ENCODE measurements at regions not wholly inside any gene's neighbourhood (a gene's known extent, or its start where the extent isn't known, plus 50 kb on each side); places are given as distances from the start of the nearest gene placed in this dataset.

- TF ChIP-seq, protein P1, sequence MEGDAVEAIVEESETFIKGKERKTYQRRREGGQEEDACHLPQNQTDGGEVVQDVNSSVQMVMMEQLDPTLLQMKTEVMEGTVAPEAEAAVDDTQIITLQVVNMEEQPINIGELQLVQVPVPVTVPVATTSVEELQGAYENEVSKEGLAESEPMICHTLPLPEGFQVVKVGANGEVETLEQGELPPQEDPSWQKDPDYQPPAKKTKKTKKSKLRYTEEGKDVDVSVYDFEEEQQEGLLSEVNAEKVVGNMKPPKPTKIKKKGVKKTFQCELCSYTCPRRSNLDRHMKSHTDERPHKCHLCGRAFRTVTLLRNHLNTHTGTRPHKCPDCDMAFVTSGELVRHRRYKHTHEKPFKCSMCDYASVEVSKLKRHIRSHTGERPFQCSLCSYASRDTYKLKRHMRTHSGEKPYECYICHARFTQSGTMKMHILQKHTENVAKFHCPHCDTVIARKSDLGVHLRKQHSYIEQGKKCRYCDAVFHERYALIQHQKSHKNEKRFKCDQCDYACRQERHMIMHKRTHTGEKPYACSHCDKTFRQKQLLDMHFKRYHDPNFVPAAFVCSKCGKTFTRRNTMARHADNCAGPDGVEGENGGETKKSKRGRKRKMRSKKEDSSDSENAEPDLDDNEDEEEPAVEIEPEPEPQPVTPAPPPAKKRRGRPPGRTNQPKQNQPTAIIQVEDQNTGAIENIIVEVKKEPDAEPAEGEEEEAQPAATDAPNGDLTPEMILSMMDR (IDR thresholded peaks at IDR 0.05): no peak
- TF ChIP-seq POLR2A (IDR thresholded peaks at IDR 0.05): no peak
Measured at GRCh38 chr3:81326245-81326644, 435.2 kb downstream of the GBE1 start.

Data from testis (tissue), 2 donors.